ENCODE measurements at regions not wholly inside any gene's neighbourhood (a gene's known extent, or its start where the extent isn't known, plus 50 kb on each side); places are given as distances from the start of the nearest gene placed in this dataset.

DNA sequence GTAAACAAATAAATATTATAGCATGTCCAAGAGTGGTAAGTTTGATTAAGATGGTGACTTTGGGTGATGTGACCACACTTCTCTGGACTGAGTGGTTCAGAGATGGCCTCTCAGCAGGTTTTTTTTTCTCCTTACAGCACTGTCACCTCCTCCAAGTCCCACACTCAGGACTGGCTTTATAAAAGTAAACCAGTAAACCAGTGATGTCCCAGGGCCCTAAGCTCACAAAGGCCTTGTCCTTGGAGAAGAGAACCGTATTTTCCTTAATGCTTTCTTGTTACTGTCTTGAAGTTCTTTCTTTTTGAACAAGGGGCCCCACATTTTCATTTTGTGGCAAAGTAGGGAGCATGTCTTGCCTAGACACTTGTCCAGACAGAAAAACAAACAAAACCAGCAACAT, 274.0 kb downstream of the MYCN start:
- TF ChIP-seq, protein P1, sequence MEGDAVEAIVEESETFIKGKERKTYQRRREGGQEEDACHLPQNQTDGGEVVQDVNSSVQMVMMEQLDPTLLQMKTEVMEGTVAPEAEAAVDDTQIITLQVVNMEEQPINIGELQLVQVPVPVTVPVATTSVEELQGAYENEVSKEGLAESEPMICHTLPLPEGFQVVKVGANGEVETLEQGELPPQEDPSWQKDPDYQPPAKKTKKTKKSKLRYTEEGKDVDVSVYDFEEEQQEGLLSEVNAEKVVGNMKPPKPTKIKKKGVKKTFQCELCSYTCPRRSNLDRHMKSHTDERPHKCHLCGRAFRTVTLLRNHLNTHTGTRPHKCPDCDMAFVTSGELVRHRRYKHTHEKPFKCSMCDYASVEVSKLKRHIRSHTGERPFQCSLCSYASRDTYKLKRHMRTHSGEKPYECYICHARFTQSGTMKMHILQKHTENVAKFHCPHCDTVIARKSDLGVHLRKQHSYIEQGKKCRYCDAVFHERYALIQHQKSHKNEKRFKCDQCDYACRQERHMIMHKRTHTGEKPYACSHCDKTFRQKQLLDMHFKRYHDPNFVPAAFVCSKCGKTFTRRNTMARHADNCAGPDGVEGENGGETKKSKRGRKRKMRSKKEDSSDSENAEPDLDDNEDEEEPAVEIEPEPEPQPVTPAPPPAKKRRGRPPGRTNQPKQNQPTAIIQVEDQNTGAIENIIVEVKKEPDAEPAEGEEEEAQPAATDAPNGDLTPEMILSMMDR (conservative IDR thresholded peaks at IDR 0.05 in 1 of 2, IDR thresholded peaks at IDR 0.05 in 1 of 2; ENCODE audit: extremely low read depth in 1 of 2, insufficient read depth in 1 of 2, low read depth in 1 of 2, low read length in 2 of 2) = no peak
- TF ChIP-seq EZH2 (IDR thresholded peaks at IDR 0.05; ENCODE audit: borderline replicate concordance, low read length) = no peak
